ENCODE measurements at regions not wholly inside any gene's neighbourhood (a gene's known extent, or its start where the extent isn't known, plus 50 kb on each side); places are given as distances from the start of the nearest gene placed in this dataset.
A peak's percentile ranks its signal among the peaks of the same experiment; 100 is the strongest.

GRCh38 chr3:178152988-178153387 is 383.2 kb upstream of the KCNMB2 start (continued):
- no peak for TF ChIP-seq ZHX2 (IDR thresholded peaks at IDR 0.05; ENCODE audit: low read depth)
- no peak for TF ChIP-seq ZHX2 (CRISPR knock-in tag; IDR thresholded peaks at IDR 0.05; ENCODE audit: borderline replicate concordance)

GRCh38 chr3:178155521-178155920 is 380.7 kb upstream of the KCNMB2 start:
- no peak overlapping the region for H3K4me2 ChIP-seq (ENCODE audit: low read depth, low read length)
- FAIRE-seq (no peak), DNase-seq (ENCODE audit: low spot score) (no peak), ATAC-seq (0 out of 3 replicates have a peak, but pooled peaks have one; percentile 41)
- POLR2A ChIA-PET: no interaction called here
- intact Hi-C loops (cut with micrococcal nuclease; ENCODE audit: unreplicated experiment): no loop called here
- no peak overlapping the region for H3K27ac ChIP-seq (ENCODE audit: extremely low read length, insufficient read depth, low read length)
- no peak overlapping the region for H3K4me3 ChIP-seq (replicated peaks in 1 of 3; ENCODE audit: insufficient read depth in 1 of 3, low read depth in 2 of 3, low read length in 3 of 3)
- H3K27me3 ChIP-seq (ENCODE audit: control insufficient read depth in 1 of 2, insufficient read depth in 2 of 2, low read length in 2 of 2): no peaks in the 10 kb centered on the region
- in situ Hi-C loops (cut with HindIII; ENCODE audit: extremely low pct_ligation_motif_present, low pct_unique_long_range_greater_than_20kb): no loop called here
- CTCF ChIA-PET (ENCODE audit: low intra/inter-chr PET ratio, low total read pairs): no interaction called here
- TF ChIP-seq ZNF331 (CRISPR knock-in tag; IDR thresholded peaks at IDR 0.05) (no peak), STAG1 (CRISPR knock-in tag; IDR thresholded peaks at IDR 0.05) (peak; percentile 30), PHB2 (IDR thresholded peaks at IDR 0.05; ENCODE audit: partially characterized antibody) (no peak), CERS6 (CRISPR knock-in tag; IDR thresholded peaks at IDR 0.05) (no peak), CTCF (CRISPR knock-in tag; IDR thresholded peaks at IDR 0.05) (peak; percentile 39), ZNF251 (CRISPR knock-in tag; IDR thresholded peaks at IDR 0.05) (no peak)
- H3K9ac ChIP-seq (ENCODE audit: insufficient read depth, low read depth, low read length): no peak overlapping the region
- H2AFZ ChIP-seq (ENCODE audit: low read length): no peak overlapping the region
- H3K9me3 ChIP-seq (ENCODE audit: low read length): no peaks in the 10 kb centered on the region
- H3K36me3 ChIP-seq (replicated peaks in 1 of 2; ENCODE audit: control insufficient read depth in 1 of 2, insufficient read depth in 2 of 2, low read length in 2 of 2): no peaks in the 10 kb centered on the region
- no peaks in the 10 kb centered on the region for H3K4me1 ChIP-seq (ENCODE audit: insufficient read depth, low read length)
- WGBS (ENCODE audit: low lambda C conversion rate): 98% methylated on average over 2 of the region's 2 CpGs
- no TSS peak for BruUV-seq (replicated peaks)
- H4K20me1 ChIP-seq (ENCODE audit: insufficient read depth, low read length): no peaks in the 10 kb centered on the region
- H3K79me2 ChIP-seq (ENCODE audit: insufficient read depth, low read length): no peaks in the 10 kb centered on the region
